RWPE1 (cell line): ENCODE measurements at regions not wholly inside any gene's neighbourhood (a gene's known extent, or its start where the extent isn't known, plus 50 kb on each side); places are given as distances from the start of the nearest gene placed in this dataset.

Experiments used
- CTCF ChIA-PET: fragments of 350-600 bp; sonication (Branson Sonifier 250); formaldehyde crosslinking; extraction: SDS; loops from one replicate; lab custom pipeline; 2021; lab: Yijun Ruan, JAX
- POLR2A ChIA-PET: fragments of 400-600 bp; formaldehyde crosslinking; extraction: SDS; loops from one replicate; lab custom pipeline; 2020; ENCODE audit warnings: antibody characterized with exemption; ENCODE audit not compliant: low non-redundant PET; lab: Yijun Ruan, JAX
- DNase-seq: peaks from one replicate; pipeline ENCODE4 v3.0.0; 2012; ENCODE audit warnings: low spot score
- H3K27ac ChIP-seq: fragments of 450-650 bp; 2 replicates; pipeline ENCODE4 v1.5.1; 2017
- TF ChIP-seq, protein P1 (sequence below): fragments of 450-650 bp; conservative IDR thresholded peaks from 2 replicates; pipeline ENCODE4 v1.5.1; 2017; ENCODE audit warnings: low read depth, mild to moderate bottlenecking

DNA sequence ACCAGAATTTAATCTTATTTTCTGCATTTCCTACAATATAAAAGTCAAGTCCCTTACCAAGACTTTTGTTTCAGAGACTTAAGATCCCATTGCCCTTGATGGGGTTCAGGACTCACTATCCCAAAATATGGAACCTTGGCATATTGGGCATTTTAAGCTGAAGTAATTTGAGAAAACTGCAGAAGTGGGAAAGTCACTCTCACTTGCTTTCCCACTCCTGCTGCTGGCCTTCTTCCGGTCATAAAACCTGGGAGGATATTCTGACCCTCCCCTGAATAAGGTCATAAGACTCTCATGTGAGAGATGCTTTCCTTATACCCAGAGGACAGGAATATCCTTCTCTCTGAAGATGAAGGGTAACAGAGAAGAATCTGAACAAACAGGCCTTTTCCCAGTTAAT, 92.8 kb upstream of the IFNGR1 start:
- CTCF ChIA-PET = no interaction called here
- H3K27ac ChIP-seq = no peak overlapping the region
- TF ChIP-seq, protein P1, sequence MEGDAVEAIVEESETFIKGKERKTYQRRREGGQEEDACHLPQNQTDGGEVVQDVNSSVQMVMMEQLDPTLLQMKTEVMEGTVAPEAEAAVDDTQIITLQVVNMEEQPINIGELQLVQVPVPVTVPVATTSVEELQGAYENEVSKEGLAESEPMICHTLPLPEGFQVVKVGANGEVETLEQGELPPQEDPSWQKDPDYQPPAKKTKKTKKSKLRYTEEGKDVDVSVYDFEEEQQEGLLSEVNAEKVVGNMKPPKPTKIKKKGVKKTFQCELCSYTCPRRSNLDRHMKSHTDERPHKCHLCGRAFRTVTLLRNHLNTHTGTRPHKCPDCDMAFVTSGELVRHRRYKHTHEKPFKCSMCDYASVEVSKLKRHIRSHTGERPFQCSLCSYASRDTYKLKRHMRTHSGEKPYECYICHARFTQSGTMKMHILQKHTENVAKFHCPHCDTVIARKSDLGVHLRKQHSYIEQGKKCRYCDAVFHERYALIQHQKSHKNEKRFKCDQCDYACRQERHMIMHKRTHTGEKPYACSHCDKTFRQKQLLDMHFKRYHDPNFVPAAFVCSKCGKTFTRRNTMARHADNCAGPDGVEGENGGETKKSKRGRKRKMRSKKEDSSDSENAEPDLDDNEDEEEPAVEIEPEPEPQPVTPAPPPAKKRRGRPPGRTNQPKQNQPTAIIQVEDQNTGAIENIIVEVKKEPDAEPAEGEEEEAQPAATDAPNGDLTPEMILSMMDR = no peak
- POLR2A ChIA-PET = no interaction called here
- no peak for DNase-seq

DNA sequence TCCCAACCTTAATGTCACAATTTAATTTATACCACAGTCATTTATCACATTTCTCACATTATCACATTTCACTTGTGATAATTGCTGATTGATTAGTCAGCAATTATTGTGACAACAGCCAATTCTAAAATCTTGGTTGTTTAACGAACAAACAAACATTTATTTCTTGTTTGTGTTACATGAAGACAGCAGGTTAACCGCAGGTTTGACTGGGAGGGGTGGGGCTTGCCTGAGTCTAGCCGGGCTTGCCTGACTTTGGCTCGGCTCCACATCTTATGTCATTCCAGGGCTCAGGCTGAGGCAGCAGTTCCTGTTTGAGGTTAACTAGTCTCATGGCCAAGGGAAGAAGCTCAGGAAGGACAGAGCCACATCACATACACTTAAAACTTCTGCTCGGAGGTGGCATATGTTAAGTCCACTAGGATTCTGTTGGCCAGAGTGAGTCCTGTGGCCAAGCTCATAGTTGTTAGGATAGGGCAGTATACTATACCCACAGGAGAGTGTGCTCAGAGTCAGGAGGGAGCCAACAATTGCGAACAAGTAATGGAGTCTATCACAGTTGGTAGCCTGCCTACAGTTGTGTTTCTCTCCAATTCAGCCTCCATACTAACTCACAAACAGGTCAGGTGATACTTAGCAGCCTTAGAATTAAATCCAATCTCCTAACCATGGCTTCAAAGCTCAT, 90.0 kb upstream of the IFNGR1 start:
- no peak overlapping the region for H3K27ac ChIP-seq
- ChIA-PET CTCF (interaction anchor here (0.6 kb wide), 2 partner anchors 171 to 427 kb away, joined by 3 read pairs; no protein-coding TSS in a partner anchor), POLR2A (no interaction called here)
- peak; percentile 80 for DNase-seq
- TF ChIP-seq, protein P1 = no peak

GRCh38 chr6:137307163-137307854, 88.1 kb upstream of the IFNGR1 start:
- TF ChIP-seq, protein P1 = no peak
- no peak overlapping the region for H3K27ac ChIP-seq
- DNase-seq = no peak
- POLR2A ChIA-PET = no interaction called here
- CTCF ChIA-PET = interaction anchor here (0.6 to 0.7 kb wide), 2 partner anchors 17 to 36 kb away, joined by 3 to 9 read pairs; no protein-coding TSS in a partner anchor

- H3K27ac ChIP-seq = no peak overlapping the region
- TF ChIP-seq, protein P1 = no peak
- CTCF ChIA-PET = no interaction called here
- POLR2A ChIA-PET = no interaction called here
- DNase-seq = no peak
These were observed 86.5 kb upstream of the IFNGR1 start for GRCh38 chr6:137305691-137306090.

GRCh38 chr6:137304020-137304780, 85.0 kb upstream of the IFNGR1 start:
- TF ChIP-seq, protein P1 = no peak
- no peak overlapping the region for H3K27ac ChIP-seq
- CTCF ChIA-PET = interaction anchor here (1.3 kb wide), 1 partner anchor 10 kb away, joined by 6 read pairs; no protein-coding TSS in a partner anchor
- POLR2A ChIA-PET = no interaction called here
- DNase-seq = no peak

DNA sequence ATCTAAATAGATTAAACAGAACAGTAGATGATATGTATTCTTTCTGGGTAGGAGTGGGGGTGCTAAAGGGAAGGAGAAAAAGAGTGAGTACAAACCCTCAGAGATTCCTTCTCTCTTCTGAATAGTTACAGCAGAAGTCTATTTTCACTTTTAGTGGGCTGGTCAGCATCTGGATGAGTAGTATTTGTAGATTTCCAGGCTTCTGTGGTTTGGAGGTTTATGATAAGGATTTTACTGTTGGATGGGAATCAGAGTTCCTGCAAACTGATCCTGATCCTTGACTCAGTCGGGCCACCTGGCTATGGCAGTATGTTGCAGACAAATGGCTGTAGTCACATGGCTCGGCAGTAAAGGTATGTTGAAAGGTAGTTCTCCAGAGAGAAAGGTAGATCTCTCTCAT, 84.3 kb upstream of the IFNGR1 start:
- TF ChIP-seq, protein P1 = no peak
- no peak for DNase-seq
- POLR2A ChIA-PET = no interaction called here
- H3K27ac ChIP-seq = no peak overlapping the region
- CTCF ChIA-PET = no interaction called here
